ENCODE measurements at regions not wholly inside any gene's neighbourhood (a gene's known extent, or its start where the extent isn't known, plus 50 kb on each side); places are given as distances from the start of the nearest gene placed in this dataset.
A peak's percentile ranks its signal among the peaks of the same experiment; 100 is the strongest.
"Not testable (repeated sequence)": the region's sequence is repeated elsewhere in the genome, so short reads cannot be mapped to it uniquely, and the experiment has no call there.

DNA sequence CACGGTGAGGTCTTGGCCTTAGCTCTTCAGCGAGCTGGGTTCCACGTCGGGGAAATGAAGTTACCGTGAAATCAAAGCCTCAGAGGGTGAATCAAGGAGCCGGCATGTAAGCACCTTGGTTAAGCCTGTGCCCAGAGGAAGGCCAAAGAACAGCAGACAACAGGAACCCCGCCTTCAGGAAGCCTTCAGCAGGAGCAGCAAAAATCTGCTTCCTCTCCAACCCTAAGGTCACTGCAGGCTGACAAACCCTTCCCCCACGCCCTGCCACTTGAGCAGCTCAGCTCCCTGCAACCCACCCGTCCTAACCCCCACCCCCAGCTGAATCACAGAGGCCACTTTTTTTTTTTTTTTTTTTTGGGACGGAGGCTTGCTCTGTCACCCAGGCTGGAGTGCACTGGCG lies 72.9 kb upstream of the LTA4H start:
- Histone ChIP-seq H3K9me3 (no peaks in the 10 kb centered on the region), H3K36me3 (no peaks in the 10 kb centered on the region), H3K4me1 (peaks cover 0 to 20% (median 4%) of the 10 kb centered on the region in 4 donors), H3K27me3 (no peaks in the 10 kb centered on the region), H3K4me3 (no peak overlapping the region), H3K27ac (peak overlapping the region; percentile 4 to 40 (median 30))
- DNase-seq: peak; percentile 59
- intact Hi-C loops (cut with DNase I; ENCODE audit: low total_unique reads): no loop called here
- 30 to 39% methylated on average over 7 to 10 of the region's 11 CpGs for WGBS, 2 donors (ENCODE audit: low coverage in 1 of 2)
- TF ChIP-seq EP300 (IDR thresholded peaks at IDR 0.05; ENCODE audit: low read depth): no peak
- TF ChIP-seq POLR2AphosphoS5 (IDR thresholded peaks at IDR 0.05): no peak
- TF ChIP-seq, protein P1, sequence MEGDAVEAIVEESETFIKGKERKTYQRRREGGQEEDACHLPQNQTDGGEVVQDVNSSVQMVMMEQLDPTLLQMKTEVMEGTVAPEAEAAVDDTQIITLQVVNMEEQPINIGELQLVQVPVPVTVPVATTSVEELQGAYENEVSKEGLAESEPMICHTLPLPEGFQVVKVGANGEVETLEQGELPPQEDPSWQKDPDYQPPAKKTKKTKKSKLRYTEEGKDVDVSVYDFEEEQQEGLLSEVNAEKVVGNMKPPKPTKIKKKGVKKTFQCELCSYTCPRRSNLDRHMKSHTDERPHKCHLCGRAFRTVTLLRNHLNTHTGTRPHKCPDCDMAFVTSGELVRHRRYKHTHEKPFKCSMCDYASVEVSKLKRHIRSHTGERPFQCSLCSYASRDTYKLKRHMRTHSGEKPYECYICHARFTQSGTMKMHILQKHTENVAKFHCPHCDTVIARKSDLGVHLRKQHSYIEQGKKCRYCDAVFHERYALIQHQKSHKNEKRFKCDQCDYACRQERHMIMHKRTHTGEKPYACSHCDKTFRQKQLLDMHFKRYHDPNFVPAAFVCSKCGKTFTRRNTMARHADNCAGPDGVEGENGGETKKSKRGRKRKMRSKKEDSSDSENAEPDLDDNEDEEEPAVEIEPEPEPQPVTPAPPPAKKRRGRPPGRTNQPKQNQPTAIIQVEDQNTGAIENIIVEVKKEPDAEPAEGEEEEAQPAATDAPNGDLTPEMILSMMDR (IDR thresholded peaks at IDR 0.05): peak in 1 of 5 experiments; percentile 16
- TF ChIP-seq POLR2A (IDR thresholded peaks at IDR 0.05): no peak
- in situ Hi-C loops (cut with MboI; ENCODE audit: low pct_ligation_motif_present in 1 of 4, low pct_unique_long_range_greater_than_20kb in 1 of 4, low sequenced_read_pairs in 3 of 4): no loop called here

DNA sequence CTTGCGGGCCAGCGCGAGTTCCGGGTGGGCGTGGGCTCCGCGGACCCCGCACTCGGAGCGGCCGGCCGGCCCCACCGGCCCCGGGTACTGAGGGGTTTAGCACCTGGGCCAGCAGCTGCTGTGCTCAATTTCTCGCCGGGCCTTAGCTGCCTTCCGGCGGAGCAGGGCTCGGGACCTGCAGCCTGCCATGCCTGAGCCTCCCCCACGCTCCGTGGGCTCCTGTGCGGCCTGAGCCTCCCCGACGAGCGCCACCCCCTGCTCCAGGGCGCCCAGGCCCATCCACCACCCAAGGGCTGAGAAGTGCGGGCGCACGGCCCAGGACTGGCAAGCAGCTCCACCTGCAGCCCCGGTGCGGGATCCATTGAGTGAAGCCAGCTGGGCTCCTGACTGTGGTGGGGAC lies 73.6 kb upstream of the LTA4H start:
- intact Hi-C loops (cut with DNase I; ENCODE audit: low total_unique reads); H3K27me3 ChIP-seq; H3K36me3 ChIP-seq; in situ Hi-C loops (cut with MboI; ENCODE audit: low pct_ligation_motif_present in 1 of 4, low pct_unique_long_range_greater_than_20kb in 1 of 4, low sequenced_read_pairs in 3 of 4); H3K4me3 ChIP-seq; H3K9me3 ChIP-seq; DNase-seq: not testable (repeated sequence)
- H3K27ac ChIP-seq: peak overlapping the region in 2 of 4 donors; percentile 12 to 23
- 70% methylated on average over 18 of the region's 31 CpGs; no CpG with 5 or more reads in 1 of the 2 donors for WGBS, 2 donors (ENCODE audit: low coverage in 1 of 2)
- peaks cover 0 to 20% (median 5%) of the 10 kb centered on the region in 4 donors for H3K4me1 ChIP-seq

DNA sequence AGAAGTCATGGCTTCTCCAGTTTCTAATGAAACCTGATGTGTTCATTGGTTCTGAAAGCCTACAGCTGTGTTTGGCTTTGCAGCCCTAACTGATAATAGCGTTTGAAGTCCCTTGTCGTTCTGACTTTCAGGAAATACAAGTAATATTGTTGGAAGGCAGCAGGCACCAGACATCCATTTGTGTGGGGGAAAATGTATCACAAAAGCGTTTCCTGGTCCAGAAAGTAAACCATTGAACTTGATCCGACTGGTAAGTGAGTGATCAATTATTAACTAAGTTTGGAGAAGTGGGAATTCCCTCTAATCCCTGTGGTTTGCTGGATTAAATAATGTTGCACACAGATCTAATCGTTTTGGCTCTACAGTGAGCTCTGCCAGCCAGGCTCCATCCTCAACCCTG lies 77.3 kb upstream of the LTA4H start:
- DNase-seq: no peak
- 6 to 37% methylated on average over 4 to 5 of the region's 5 CpGs for WGBS, 2 donors (ENCODE audit: low coverage in 1 of 2)
- H3K27ac ChIP-seq: no peak overlapping the region
- no peaks in the 10 kb centered on the region for H3K9me3 ChIP-seq
- intact Hi-C loops (cut with DNase I; ENCODE audit: low total_unique reads): no loop called here
- H3K4me1 ChIP-seq: peaks cover 0 to 17% (median 5%) of the 10 kb centered on the region in 4 donors
- no peaks in the 10 kb centered on the region for H3K36me3 ChIP-seq
- no peak overlapping the region for H3K4me3 ChIP-seq
- peaks cover 5% of the 10 kb centered on the region for H3K27me3 ChIP-seq
- TF ChIP-seq, protein P1 (IDR thresholded peaks at IDR 0.05): no peak
- TF ChIP-seq POLR2AphosphoS5 (IDR thresholded peaks at IDR 0.05) (no peak), POLR2A (IDR thresholded peaks at IDR 0.05) (no peak), EP300 (IDR thresholded peaks at IDR 0.05; ENCODE audit: low read depth) (no peak)
- in situ Hi-C loops (cut with MboI; ENCODE audit: low pct_ligation_motif_present in 1 of 4, low pct_unique_long_range_greater_than_20kb in 1 of 4, low sequenced_read_pairs in 3 of 4): no loop called here

DNA sequence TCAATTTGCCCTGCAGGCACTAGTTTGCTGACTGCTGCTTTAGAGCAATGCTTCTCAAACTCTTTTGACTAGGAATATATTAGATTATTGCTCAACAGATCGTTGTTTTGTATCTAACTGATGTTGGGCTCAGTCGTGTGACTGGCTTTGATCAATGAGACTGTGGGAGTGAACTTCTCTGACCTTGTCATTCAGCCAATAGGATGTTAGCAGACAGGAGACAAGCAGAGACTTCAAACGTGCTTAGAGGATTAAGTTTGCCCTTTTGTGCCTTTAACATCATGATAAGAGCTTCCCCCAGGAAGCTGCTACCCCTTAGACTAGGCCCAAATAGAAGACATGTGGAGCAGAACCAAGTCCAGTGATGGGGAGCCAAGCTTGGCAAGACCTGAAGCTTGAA lies 76.7 kb upstream of the ELK3 start:
- Histone ChIP-seq H3K27ac (no peak overlapping the region), H3K9me3 (no peaks in the 10 kb centered on the region), H3K36me3 (no peaks in the 10 kb centered on the region), H3K4me1 (peaks cover 0 to 16% (median 7%) of the 10 kb centered on the region in 4 donors), H3K4me3 (no peak overlapping the region), H3K27me3 (peaks cover 5% of the 10 kb centered on the region)
- WGBS, 2 donors (ENCODE audit: low coverage in 1 of 2): 35% methylated on average over 3 of the region's 3 CpGs; no CpG with 5 or more reads in 1 of the 2 donors
- in situ Hi-C loops (cut with MboI; ENCODE audit: low pct_ligation_motif_present in 1 of 4, low pct_unique_long_range_greater_than_20kb in 1 of 4, low sequenced_read_pairs in 3 of 4): no loop called here
- no peak for DNase-seq
- intact Hi-C loops (cut with DNase I; ENCODE audit: low total_unique reads): no loop called here
- TF ChIP-seq, protein P1 (IDR thresholded peaks at IDR 0.05): no peak
- no peak for TF ChIP-seq POLR2A (IDR thresholded peaks at IDR 0.05)
- no peak for TF ChIP-seq EP300 (IDR thresholded peaks at IDR 0.05; ENCODE audit: low read depth)
- no peak for TF ChIP-seq POLR2AphosphoS5 (IDR thresholded peaks at IDR 0.05)
